HG02973 (cell line): ENCODE measurements at regions not wholly inside any gene's neighbourhood (a gene's known extent, or its start where the extent isn't known, plus 50 kb on each side); places are given as distances from the start of the nearest gene placed in this dataset.

ENCODE experiments used
- ATAC-seq: cut with Tn5 transposase; IDR thresholded peaks from one replicate; pipeline ENCODE4 v1.9.1; 2021; ENCODE audit warnings: moderate library complexity; ENCODE audit not compliant: unreplicated experiment

- no peak for ATAC-seq
Measured at GRCh38 chr20:22781869-22782268, 197.5 kb upstream of the FOXA2 start.

GRCh38 chr20:22789676-22790075, 205.3 kb upstream of the FOXA2 start:
- no peak for ATAC-seq

DNA sequence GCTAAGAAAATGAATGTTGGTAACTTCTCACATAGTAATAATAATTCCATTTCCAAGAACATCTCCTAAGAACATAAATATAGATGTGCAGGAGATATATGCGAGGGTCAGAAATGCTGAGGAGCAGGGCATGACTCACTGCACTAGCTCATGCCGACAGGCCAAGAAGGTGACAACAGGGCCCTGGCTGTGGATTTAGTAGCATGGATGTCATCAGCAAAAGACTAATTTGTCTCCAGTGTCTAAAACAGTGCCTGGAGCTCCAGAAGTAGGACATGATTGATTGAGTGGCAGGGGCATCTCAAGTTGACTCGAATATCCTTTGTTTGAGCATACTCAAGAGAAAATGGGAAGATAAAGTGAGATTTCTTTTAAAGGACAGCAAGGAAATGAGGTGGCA, 207.0 kb upstream of the FOXA2 start:
- no peak for ATAC-seq

DNA sequence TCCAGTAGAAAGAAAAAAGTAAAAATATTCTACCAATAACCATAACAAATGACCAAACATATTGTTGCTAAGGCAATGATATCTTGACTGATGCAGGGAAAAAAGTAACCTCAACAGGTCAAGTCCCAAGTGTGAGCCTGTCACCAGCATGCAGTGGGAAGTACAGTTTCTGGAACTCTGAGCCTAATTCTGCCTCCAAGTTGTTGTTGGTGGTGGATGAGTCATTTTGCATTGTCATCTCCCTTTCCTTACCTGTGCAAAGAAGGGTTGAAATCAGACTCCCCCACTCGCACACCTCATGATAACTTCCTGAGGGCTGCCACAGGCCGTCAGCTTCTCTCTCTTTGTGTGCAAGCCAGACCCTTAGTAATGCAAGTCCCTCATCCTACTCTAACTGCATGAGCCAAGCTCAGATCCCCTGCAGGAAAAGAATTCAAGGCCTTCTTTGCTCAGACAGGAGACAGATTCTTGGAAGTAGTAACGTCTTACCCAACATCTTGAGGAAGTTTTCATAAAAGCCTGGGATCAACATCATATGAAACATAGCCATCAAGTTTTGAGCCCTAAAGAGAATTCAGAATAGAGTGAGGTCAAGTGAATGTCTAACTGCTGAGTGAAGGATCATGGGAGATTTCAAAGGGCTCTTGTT, 207.6 kb upstream of the FOXA2 start:
- no peak for ATAC-seq

DNA sequence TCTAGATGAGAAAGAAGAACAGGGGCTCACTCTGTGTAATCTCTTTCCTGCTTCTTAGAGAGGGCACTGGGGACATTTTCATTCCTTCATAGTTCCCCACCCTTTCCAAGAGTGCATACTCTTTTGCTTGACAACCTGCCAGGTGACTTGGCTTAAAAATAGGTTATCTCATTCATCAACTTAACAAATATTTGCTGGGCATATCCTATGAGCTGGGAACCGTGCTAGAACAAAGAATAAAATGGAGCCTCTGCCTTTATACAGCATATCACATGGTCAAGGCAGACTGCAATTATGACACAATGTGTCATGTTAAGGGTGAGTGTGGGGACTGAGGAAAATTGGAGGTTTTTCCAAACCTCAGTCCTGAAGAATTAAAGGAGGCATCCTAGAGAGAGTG, 209.8 kb upstream of the FOXA2 start:
- ATAC-seq = no peak

DNA sequence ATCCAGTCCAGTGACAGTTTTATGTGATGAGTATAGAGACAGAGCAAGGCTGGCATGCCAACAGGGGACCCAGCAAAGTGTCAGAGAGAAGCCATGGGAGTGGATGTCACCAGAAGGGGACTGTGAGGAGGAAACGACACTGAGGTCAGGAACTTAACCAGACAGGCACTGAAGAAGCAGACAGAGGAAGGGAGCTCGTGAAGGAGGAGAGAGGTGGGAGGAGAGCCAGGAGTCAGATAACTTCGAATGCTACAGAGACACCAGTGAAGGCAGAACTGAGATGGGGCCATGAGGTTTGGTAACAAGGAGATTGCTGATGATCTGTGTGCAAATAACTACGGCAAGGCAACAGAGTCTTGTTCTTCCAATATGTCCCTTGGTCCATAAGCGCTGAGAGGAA, 211.1 kb upstream of the FOXA2 start:
- no peak for ATAC-seq

- no peak for ATAC-seq
Measured at GRCh38 chr20:22795871-22796270, 211.5 kb upstream of the FOXA2 start.

DNA sequence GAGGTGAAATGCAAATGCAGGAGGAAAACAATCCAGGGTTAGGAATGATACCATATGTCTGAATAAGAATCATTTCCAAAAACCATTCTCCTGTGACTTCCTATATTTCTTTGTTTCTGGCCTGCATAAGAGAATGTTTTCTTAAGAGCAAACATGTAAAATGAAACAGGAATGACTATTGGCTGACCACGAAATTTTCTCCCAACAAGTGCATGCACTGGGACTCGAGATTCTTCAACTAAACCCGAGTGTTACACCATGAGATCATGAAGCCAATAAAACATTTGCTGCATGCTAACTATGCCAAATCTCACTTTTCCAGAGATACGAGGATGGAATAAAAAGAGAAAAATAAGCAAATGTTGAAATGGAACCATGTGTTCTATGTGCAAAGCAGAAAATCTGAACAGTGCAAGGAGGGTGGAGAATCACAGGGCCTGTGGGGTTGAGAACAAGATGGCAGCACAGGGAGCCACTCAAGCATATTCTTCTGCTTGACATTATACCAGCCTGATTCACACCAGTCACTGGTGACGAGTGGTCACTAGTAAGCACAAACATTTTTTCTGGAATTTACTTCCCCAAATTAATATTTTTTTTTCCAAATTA, 212.2 kb upstream of the FOXA2 start:
- no peak for ATAC-seq

- no peak for ATAC-seq
Measured at GRCh38 chr20:22797103-22797502, 212.7 kb upstream of the FOXA2 start.

- ATAC-seq = no peak
Measured at GRCh38 chr20:22799687-22800086, 215.3 kb upstream of the FOXA2 start.

DNA sequence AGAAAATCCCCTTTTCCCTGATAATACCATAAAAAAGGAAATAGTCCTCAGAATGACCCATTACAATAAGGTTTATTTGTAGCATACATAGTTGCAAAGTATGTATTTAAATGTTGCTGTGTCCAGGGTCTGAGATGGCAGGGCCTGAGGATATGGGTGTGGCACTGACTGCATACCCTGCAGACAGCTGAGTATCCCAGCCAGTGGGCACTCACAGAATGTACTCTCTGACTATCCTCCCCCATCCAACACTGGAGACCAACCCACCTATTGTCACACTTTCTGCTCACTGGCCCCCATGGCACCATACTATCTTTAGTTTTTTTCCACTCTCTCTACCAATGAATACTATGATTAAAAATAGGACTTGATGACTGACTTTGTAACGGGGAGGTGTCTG, 215.8 kb upstream of the FOXA2 start:
- no peak for ATAC-seq

GRCh38 chr20:22801528-22801927, 217.2 kb upstream of the FOXA2 start:
- ATAC-seq = no peak

DNA sequence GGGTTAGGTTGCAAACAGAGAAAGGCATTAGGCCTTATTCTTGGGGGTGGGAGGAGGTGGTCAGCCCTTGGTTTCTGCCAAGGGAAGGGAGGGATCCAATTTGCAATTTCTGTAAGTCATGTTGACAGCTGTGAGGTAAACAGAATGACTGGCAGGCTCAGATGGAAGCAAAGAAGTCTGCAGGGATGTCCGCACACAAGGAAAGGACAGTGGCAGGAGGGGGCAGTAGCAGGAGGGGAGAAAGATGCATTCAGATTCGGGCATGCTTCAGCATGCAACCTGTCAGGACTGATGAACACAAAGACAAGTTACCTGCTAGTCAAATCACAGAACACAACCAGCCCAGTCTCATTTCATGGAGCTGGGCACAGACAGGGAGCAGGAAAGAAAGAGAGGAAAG, 217.9 kb upstream of the FOXA2 start:
- ATAC-seq = no peak

GRCh38 chr20:22805219-22805618, 220.8 kb upstream of the FOXA2 start:
- no peak for ATAC-seq

DNA sequence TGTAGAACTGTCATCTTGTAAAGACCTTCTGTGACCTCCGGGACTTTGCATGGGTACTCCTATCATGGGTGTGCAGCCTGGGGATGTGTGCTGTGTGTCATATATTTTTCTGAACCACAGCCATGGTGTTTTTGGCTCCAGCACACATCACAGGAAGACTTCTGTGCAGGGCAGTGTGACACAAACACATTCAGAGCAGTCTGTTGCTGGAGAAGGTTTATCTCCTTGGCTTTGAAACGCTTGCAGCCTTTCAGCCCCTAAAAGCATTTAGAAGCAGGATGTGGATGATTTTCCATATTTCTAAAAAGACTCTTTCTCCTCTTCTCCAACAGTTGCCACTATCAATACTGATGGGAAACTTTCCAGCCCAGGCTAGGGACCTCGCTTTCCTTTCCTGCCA, 221.6 kb upstream of the FOXA2 start:
- ATAC-seq = no peak

DNA sequence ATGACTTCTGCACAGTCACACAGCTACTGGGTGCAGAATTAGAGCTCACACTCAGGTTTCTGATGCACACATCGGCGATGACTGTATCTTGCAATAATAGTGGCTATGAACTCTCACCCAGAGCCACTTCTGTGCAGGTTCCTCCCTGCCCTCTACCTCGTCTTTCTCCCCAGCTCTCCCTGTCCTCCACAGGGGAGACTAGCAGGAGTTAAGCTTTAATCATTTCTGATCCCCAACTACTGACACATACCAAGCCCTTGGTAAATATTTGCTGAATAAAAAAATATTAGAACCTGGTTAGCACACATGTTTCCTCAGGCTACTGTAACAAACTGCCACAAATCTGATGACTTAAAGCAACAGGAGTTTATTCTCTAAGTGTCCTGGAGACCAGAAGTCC, 222.7 kb upstream of the FOXA2 start:
- no peak for ATAC-seq

GRCh38 chr20:22807646-22808244, 223.4 kb upstream of the FOXA2 start:
- ATAC-seq = no peak

GRCh38 chr20:22808628-22809027, 224.3 kb upstream of the FOXA2 start:
- ATAC-seq = no peak

DNA sequence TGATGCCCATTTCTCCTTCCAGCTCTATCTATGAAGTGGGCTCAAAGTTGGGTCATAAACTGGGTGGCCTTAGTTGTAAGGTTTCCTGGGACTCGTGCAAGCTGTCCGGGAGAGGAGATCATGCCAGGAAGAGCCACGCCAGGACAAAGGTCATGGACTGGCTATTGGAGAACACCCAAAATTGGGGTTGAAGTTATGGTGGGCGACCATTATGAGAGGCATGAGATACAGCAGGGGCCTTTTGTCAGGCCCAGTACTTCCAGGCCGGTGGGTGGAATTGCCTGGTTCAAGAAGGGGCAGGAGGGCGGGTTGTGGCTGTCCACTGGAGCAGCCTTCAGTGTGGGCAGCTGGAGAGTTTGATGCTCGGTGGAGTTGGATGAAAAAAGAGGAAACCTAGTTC, 225.1 kb upstream of the SSTR4 start:
- ATAC-seq = no peak

- ATAC-seq = no peak
Measured at GRCh38 chr20:22810626-22811569, 224.2 kb upstream of the SSTR4 start.

GRCh38 chr20:22814471-22815205, 220.5 kb upstream of the SSTR4 start:
- ATAC-seq = no peak
